CD4-positive, alpha-beta T cell (primary cell): ENCODE measurements at regions not wholly inside any gene's neighbourhood (a gene's known extent, or its start where the extent isn't known, plus 50 kb on each side); places are given as distances from the start of the nearest gene placed in this dataset.

Experiments used
- ATAC-seq: fragments of 200-7000 bp; cut with Tn5 transposase; one replicate; pipeline ENCODE4 v1.10.0; 2022; ENCODE audit warnings: mild to moderate bottlenecking; ENCODE audit not compliant: poor library complexity
- CTCF ChIA-PET: fragments of 350-600 bp; sonication (Branson Sonifier 250); formaldehyde crosslinking; loops from one replicate; lab custom pipeline; 2021; ENCODE audit warnings: antibody characterized with exemption, inconsistent platforms; lab: Charles Lee
- POLR2A ChIA-PET: fragments of 350-600 bp; sonication (Branson Sonifier 250); formaldehyde crosslinking; loops from one replicate; lab custom pipeline; 2021; ENCODE audit warnings: antibody characterized with exemption, inconsistent platforms; lab: Charles Lee
- DNase-seq, 14 experiments: peaks; one replicate each; pipeline ENCODE4 v3.0.0-alpha.2; 2013 to 2020; ENCODE audit warnings: mixed read lengths in 2 of 14
- H3K27ac ChIP-seq, 2 donors: one replicate each; pipeline versions ENCODE4 v1.5.1 to v1.7.0; 2013; ENCODE audit warnings: low read length in 2 of 2, low read depth in 1 of 2, mild to moderate bottlenecking in 1 of 2
- H3K27me3 ChIP-seq, 2 experiments: 1 replicate in 1 of 2; 2 replicates in 1 of 2; pipeline versions ENCODE4 v1.6.1 to v1.7.0; 2013; ENCODE audit warnings: low read length in 2 of 2, control low read depth in 1 of 2, mild to moderate bottlenecking in 1 of 2, moderate library complexity in 1 of 2; ENCODE audit not compliant: insufficient read depth in 2 of 2, control insufficient read depth in 1 of 2
- H3K36me3 ChIP-seq: one replicate; pipeline ENCODE4 v1.6.1; 2013; ENCODE audit warnings: low read length, control low read depth; ENCODE audit not compliant: insufficient read depth
- H3K4me1 ChIP-seq: one replicate; pipeline ENCODE4 v1.6.1; 2013; ENCODE audit warnings: low read length, control low read depth; ENCODE audit not compliant: insufficient read depth
- H3K4me3 ChIP-seq: one replicate; pipeline ENCODE4 v1.5.1; 2013; ENCODE audit warnings: mild to moderate bottlenecking, low read length, moderate library complexity
- H3K9me3 ChIP-seq, 2 experiments: 1 replicate in 1 of 2; 2 replicates in 1 of 2; pipeline versions ENCODE4 v1.6.1 to v1.7.0; 2013; ENCODE audit warnings: low read length in 2 of 2, mild to moderate bottlenecking in 2 of 2, control low read depth in 1 of 2, moderate library complexity in 1 of 2; ENCODE audit not compliant: control insufficient read depth in 1 of 2, insufficient read depth in 1 of 2
- H3K27ac Mint-ChIP-seq: one replicate; pipeline ENCODE4 v1.8.0; 2020; ENCODE audit warnings: mixed read lengths
- H3K27me3 Mint-ChIP-seq: one replicate; pipeline ENCODE4 v1.8.0; 2021; ENCODE audit warnings: mixed read lengths
- H3K36me3 Mint-ChIP-seq: one replicate; pipeline ENCODE4 v1.8.0; 2021; ENCODE audit warnings: low read depth, mixed read lengths
- H3K4me1 Mint-ChIP-seq: one replicate; pipeline ENCODE4 v1.8.0; 2021; ENCODE audit warnings: low read depth, mixed read lengths
- H3K4me3 Mint-ChIP-seq: one replicate; pipeline ENCODE4 v1.8.0; 2020; ENCODE audit warnings: mild to moderate bottlenecking, mixed read lengths
- H3K9me3 Mint-ChIP-seq: one replicate; pipeline ENCODE4 v1.8.0; 2020; ENCODE audit warnings: mixed read lengths
- CTCF ChIP-seq: fragments of 200-600 bp; IDR thresholded peaks from one replicate; pipeline ENCODE4 v1.8.0; 2022; ENCODE audit warnings: antibody characterized with exemption, mild to moderate bottlenecking
- intact Hi-C, 2 experiments: fragments of 100-400 bp; cut with DNase I in 1 of 2; cut with micrococcal nuclease in 1 of 2; formaldehyde crosslinking; loops; one replicate each; pipeline versions ENCODE4 v1.15.1 to v1.9.0; 2023 to 2025; cut with DNase I, micrococcal nuclease

- Histone ChIP-seq H3K27me3 (no peaks in the 10 kb centered on the region), H3K36me3 (no peaks in the 10 kb centered on the region), H3K4me3 (no peak overlapping the region), H3K27ac (peak overlapping the region; percentile 48 to 60), H3K4me1 (peaks cover 75% of the 10 kb centered on the region), H3K9me3 (no peaks in the 10 kb centered on the region)
- peak overlapping the region; percentile 88 for H3K27ac Mint-ChIP-seq
- DNase-seq (peak in 1 of 14 experiments; percentile 8), ATAC-seq (no peak)
- no peaks in the 10 kb centered on the region for H3K36me3 Mint-ChIP-seq
- H3K4me3 Mint-ChIP-seq = peak overlapping the region; percentile 65
- H3K9me3 Mint-ChIP-seq = no peaks in the 10 kb centered on the region
- TF ChIP-seq CTCF = no peak
- no peaks in the 10 kb centered on the region for H3K27me3 Mint-ChIP-seq
- ChIA-PET CTCF (interaction anchor here (0.8 to 8.1 kb wide), 8 partner anchors 8 to 43 kb away, joined by 3 to 60 read pairs (median 5); a partner anchor contains a TSS), POLR2A (interaction anchor here (0.9 to 8.8 kb wide), 11 partner anchors 11 to 179 kb away, joined by 3 to 153 read pairs (median 5); partner anchors contain the start of genes FAM161B and PTGR2)
- intact Hi-C loops = loop anchor here in 1 of 2 experiments (2.0 kb wide), 1 partner anchor 14 kb away; no protein-coding TSS in a partner anchor
- H3K4me1 Mint-ChIP-seq = peaks cover 74% of the 10 kb centered on the region
Measured at GRCh38 chr14:73770977-73771847, 57.0 kb upstream of the PNMA1 start.

GRCh38 chr14:73768107-73768506 lies 53.9 kb upstream of the PNMA1 start:
- H3K9me3 ChIP-seq = no peaks in the 10 kb centered on the region
- ATAC-seq = no peak
- H3K27me3 ChIP-seq = no peaks in the 10 kb centered on the region
- H3K27ac ChIP-seq = no peak overlapping the region
- Mint-ChIP-seq H3K4me3 (no peak overlapping the region), H3K36me3 (peaks cover 5% of the 10 kb centered on the region), H3K27me3 (no peaks in the 10 kb centered on the region), H3K9me3 (no peaks in the 10 kb centered on the region), H3K27ac (no peak overlapping the region), H3K4me1 (peaks cover 73% of the 10 kb centered on the region)
- no peak for TF ChIP-seq CTCF
- intact Hi-C loops = no loop called here
- DNase-seq = no peak
- ChIA-PET POLR2A (interaction anchor here (0.7 to 20.1 kb wide), 5 partner anchors 8 to 51 kb away, joined by 3 to 430 read pairs (median 3); no protein-coding TSS in a partner anchor), CTCF (interaction anchor here (0.7 to 8.1 kb wide), 2 partner anchors 9 to 57 kb away, joined by 3 to 60 read pairs; a partner anchor contains a TSS)
- peaks cover 8% of the 10 kb centered on the region for H3K36me3 ChIP-seq
- H3K4me3 ChIP-seq = no peak overlapping the region
- H3K4me1 ChIP-seq = peaks cover 72% of the 10 kb centered on the region

- H3K27ac ChIP-seq = peak overlapping the region in 1 of 2 donors; percentile 15
- peak in 2 of 14 experiments; percentile 61 to 63 for DNase-seq
- peaks cover 8% of the 10 kb centered on the region for H3K36me3 ChIP-seq
- peaks cover 71% of the 10 kb centered on the region for H3K4me1 Mint-ChIP-seq
- no peak for TF ChIP-seq CTCF
- ChIA-PET POLR2A (interaction anchor here (0.6 to 20.1 kb wide), 5 partner anchors 10 to 33 kb away, joined by 3 to 430 read pairs (median 5); no protein-coding TSS in a partner anchor), CTCF (interaction anchor here (1.1 kb wide), 1 partner anchor 12 kb away, joined by 4 read pairs; no protein-coding TSS in a partner anchor)
- no peaks in the 10 kb centered on the region for H3K9me3 Mint-ChIP-seq
- ATAC-seq = no peak
- peaks cover 79% of the 10 kb centered on the region for H3K4me1 ChIP-seq
- no peak overlapping the region for H3K4me3 Mint-ChIP-seq
- H3K27me3 Mint-ChIP-seq = no peaks in the 10 kb centered on the region
- H3K4me3 ChIP-seq = no peak overlapping the region
- H3K27me3 ChIP-seq = no peaks in the 10 kb centered on the region
- peak overlapping the region; percentile 97 for H3K27ac Mint-ChIP-seq
- no peaks in the 10 kb centered on the region for H3K9me3 ChIP-seq
- H3K36me3 Mint-ChIP-seq = peaks cover 12% of the 10 kb centered on the region
- intact Hi-C loops = no loop called here
Measured at GRCh38 chr14:73764406-73765280, 50.5 kb upstream of the PNMA1 start.
